ENCODE measurements at regions not wholly inside any gene's neighbourhood (a gene's known extent, or its start where the extent isn't known, plus 50 kb on each side); places are given as distances from the start of the nearest gene placed in this dataset.

- no peak for TF ChIP-seq CTCF (conservative IDR thresholded peaks at IDR 0.05; ENCODE audit: low read length)
- no peak for TF ChIP-seq EZH2phosphoT487 (IDR thresholded peaks at IDR 0.05; ENCODE audit: borderline replicate concordance, low read depth, low read length)
These were observed 350.7 kb downstream of the DCHS2 start for GRCh38 chr4:154140869-154141268.

All from OCI-LY7 (cell line).